Activated T-cell treated with anti-CD3 and anti-CD28 coated beads for 4 hours (primary cell): ENCODE measurements at regions not wholly inside any gene's neighbourhood (a gene's known extent, or its start where the extent isn't known, plus 50 kb on each side); places are given as distances from the start of the nearest gene placed in this dataset.
"Not testable (repeated sequence)": the region's sequence is repeated elsewhere in the genome, so short reads cannot be mapped to it uniquely, and the experiment has no call there.

Experiments used
- DNase-seq: peaks from one replicate; pipeline ENCODE4 v3.0.0-alpha.2; 2020

- DNase-seq: not testable (repeated sequence)
Measured at GRCh38 chr2:37722971-37723370, 51.5 kb upstream of the CDC42EP3 start.

GRCh38 chr2:37730037-37730818 lies 58.8 kb upstream of the CDC42EP3 start:
- no peak for DNase-seq

DNA sequence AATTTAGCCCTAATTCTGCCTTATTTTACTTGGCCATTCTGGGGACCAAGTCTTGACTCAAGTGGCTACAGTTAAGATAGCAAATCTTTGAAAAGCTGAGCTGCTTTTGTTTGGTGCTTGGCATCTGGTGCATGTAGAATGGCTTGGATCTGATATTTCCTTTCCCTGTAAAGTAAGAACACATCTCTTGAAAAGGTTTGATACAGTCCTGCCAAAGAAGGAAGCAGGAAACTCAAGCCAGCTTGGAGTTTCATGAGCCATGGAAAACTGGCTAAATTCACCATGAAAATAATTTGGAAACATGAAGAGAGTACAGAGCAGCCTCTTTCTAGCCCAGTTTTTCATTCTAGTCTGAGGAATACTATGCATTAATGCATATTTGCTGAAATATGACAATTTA lies 61.0 kb upstream of the CDC42EP3 start:
- not testable (repeated sequence) for DNase-seq

- DNase-seq: no peak
Measured at GRCh38 chr2:37733251-37733650, 61.8 kb upstream of the CDC42EP3 start.

DNA sequence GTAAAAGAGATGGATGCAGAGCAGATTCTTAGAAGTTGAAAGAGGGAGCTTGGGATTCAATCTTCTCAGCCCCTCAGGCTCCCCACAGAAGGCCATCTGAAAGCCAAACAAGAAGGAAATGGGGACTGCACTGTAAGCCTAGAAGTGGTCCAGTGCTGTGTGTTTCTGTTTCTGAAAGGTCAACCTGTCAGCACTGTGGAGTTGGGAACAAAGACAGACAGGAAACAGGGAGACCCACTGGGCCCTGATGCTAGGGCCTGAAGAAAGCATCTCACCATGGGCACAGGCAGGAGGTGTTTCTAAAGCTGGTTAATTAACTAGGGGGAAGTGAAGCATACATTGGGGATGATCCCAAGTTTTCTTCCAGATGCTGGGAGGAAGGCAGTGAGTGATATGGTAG lies 62.5 kb upstream of the CDC42EP3 start:
- not testable (repeated sequence) for DNase-seq

DNA sequence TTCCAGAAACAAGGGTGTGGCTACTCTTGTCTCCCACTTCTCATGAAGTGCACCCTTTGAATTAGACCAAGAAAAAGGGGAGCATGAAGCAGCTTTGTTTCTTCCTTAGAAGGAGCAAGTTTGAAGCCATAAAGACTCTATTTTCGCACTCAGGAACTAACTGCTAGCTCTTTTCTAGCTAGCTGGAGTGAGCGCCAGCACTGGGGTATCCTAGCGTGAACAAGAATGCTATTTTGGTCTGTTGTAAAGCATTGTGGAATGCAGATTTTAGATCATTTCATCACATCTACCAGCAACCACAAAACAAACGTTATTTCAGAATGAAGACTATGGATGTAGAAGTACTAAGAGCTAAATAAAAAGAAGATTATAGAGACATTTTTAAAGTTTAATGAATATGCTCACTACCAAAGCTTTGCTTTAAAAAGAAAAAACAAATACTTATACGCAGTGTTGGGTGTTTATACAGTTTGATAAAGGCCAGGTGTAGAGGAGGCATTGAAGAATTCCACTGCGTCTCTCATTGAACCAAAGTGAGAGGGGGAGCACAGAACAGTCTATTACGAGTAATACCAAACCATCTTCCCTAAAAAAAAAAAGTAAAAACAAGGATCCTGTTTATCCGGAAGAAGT lies 63.6 kb upstream of the CDC42EP3 start:
- DNase-seq: not testable (repeated sequence)

GRCh38 chr2:37735524-37735910 lies 64.1 kb upstream of the CDC42EP3 start:
- not testable (repeated sequence) for DNase-seq

DNA sequence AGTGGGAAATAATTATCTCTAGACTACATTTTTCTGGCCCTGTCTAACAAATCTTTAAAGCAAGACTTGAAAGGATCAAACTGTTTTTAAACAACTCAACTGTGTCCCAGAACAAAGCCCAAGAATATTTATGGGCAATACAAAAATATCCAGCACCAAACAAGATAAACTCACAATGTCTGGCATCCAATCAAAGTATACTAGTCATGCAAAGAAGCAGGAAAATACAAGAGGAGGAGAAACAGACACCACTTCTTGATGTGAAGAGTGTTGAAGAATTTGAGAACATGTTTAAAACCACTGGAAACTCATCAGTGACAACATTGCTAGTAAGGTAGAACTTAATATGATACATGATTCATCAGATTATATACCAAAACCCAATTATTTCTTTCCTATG lies 66.1 kb upstream of the CDC42EP3 start:
- DNase-seq: no peak

DNA sequence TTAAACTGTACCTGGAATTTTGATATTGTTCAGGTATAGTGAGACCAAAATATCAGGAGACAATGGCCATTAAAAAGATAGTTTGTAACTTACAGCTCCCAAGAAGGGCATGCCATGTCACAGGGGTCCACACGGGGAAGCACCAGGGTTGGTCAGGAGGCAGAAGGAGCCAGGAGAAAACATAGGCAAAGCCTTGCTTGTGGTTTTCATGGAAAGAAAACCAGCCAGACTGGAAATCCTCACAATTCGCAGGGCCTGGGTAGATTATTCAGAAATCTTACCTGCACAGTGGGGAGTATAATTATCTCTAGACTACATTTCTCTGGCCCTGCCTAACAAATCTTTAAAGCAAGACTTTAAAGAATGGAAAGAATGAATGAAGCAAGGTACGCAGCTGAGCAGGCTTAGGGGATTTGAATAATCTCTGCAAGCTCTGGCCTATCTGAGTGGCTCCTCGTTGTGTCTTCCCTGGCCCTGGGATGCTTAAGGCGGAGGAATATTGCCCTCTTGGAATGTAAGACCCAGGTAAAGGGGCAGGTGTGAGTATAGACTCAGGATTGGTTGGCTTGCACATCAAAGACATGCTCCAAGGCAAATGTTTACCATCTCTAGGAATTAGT lies 66.9 kb upstream of the CDC42EP3 start:
- DNase-seq: no peak

DNA sequence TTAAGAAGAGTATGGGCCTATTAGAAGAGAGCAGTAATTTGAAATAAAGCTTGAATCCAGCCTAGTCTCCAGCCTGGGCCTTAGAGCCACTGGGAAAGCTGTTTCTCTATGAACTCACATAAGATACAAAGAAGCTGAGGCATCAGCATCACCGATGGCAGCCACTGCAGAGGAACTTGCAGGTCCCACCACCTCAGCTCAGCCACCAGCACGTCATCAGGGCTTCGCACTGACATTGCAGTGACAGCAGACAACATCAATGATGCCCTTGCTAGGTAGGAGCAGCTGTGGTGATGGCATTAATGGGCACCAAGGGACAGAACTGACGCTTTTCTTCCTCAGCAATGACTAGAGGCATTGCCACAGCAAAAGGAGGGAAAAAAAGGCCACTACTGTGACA lies 67.7 kb upstream of the CDC42EP3 start:
- DNase-seq: no peak

GRCh38 chr2:37740164-37740739 lies 68.8 kb upstream of the CDC42EP3 start:
- no peak for DNase-seq

GRCh38 chr2:37742286-37742685 lies 70.8 kb upstream of the CDC42EP3 start:
- no peak for DNase-seq

DNA sequence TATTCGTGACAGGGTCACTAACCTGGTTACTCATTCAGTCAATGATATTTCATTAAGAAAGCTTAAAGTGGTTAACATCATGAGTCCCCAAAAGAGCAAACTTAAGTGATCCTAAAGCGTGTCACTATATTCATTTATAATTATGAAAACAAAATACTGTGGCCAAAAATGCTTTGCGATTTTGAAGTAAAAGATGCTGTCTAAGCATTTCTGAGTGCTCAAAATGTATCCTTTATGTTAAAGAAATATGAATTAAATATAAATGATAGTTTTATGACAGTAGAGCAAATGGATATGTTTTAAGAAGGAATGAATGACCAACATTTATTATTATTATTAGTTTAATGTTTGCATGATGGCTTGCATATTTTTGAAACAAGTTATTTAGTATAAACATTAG lies 72.6 kb upstream of the CDC42EP3 start:
- DNase-seq: no peak

- DNase-seq: not testable (repeated sequence)
Measured at GRCh38 chr2:37744961-37745360, 73.5 kb upstream of the CDC42EP3 start.

GRCh38 chr2:37746011-37746410 lies 74.6 kb upstream of the CDC42EP3 start:
- not testable (repeated sequence) for DNase-seq

- no peak for DNase-seq
Measured at GRCh38 chr2:37746883-37747282, 75.4 kb upstream of the CDC42EP3 start.

- no peak for DNase-seq
Measured at GRCh38 chr2:37748541-37748940, 77.1 kb upstream of the CDC42EP3 start.

- DNase-seq: not testable (repeated sequence)
Measured at GRCh38 chr2:37750286-37750685, 78.8 kb upstream of the CDC42EP3 start.

GRCh38 chr2:37752766-37753165 lies 81.3 kb upstream of the CDC42EP3 start:
- DNase-seq: no peak

GRCh38 chr2:37753758-37754157 lies 82.3 kb upstream of the CDC42EP3 start:
- no peak for DNase-seq

DNA sequence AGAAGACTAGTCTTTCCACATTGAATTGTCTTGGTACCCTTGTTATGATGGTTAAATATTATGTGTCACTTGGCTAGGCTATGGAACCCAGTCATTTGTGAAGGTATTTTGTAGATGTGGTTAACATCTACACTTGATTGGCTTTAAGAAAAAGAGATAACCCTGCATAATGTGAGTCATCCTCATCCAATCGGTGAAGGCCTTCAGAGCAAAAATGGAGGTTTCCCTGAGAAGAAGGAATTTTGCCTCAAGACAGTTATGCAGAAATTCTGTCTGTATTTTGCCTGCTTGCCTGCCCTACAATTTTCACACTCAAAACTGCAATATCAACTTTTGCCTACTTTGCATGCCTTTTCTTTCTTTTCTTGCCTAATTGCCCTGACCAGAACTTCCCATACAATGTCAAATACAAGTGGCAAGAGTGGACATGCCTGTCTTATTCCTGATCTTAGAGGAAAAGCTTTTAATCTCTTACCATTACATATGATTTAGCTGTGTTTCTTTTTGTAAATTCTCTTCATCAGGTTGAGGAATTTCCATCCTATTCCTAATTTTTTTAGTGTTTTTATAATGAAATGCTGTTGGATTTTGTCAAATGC lies 84.6 kb upstream of the CDC42EP3 start:
- DNase-seq: not testable (repeated sequence)

GRCh38 chr2:37757456-37757855 lies 86.0 kb upstream of the CDC42EP3 start:
- not testable (repeated sequence) for DNase-seq

DNA sequence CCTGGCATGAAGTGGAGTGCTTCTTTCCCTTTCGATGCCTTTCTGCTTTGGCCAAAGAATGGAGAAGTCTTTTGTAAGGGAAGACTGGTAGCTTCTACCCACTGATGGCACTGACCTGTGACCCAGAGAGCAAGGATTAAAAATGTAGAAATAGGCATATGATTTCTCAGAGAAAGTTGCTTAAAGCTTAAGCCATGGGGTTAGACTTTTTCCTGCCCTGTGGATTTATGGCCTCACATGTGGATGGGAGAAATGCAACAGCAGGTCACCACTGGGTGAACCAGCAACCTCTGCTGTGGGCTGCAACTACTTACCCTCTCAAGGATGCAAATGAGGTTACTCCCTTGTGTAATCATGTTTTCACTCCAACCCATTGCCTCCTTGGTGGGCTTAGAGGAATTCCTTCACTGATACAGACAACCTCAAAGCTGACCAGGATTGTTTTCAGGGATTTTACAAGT lies 86.7 kb upstream of the CDC42EP3 start:
- not testable (repeated sequence) for DNase-seq
